Glutamatergic neuron (in vitro differentiated cells): ENCODE measurements at regions not wholly inside any gene's neighbourhood (a gene's known extent, or its start where the extent isn't known, plus 50 kb on each side); places are given as distances from the start of the nearest gene placed in this dataset.

Source experiments
- DNase-seq: peaks from one replicate; pipeline ENCODE4 v3.0.0; 2022
- H3K27ac Mint-ChIP-seq: one replicate; pipeline ENCODE4 v1.8.0; 2020; ENCODE audit warnings: mild to moderate bottlenecking, mixed read lengths, inconsistent platforms; ENCODE audit not compliant: unreplicated experiment
- H3K27me3 Mint-ChIP-seq: one replicate; pipeline ENCODE4 v1.8.0; 2020; ENCODE audit warnings: mild to moderate bottlenecking, moderate library complexity, mixed read lengths, inconsistent platforms; ENCODE audit not compliant: unreplicated experiment
- H3K36me3 Mint-ChIP-seq: one replicate; pipeline ENCODE4 v1.8.0; 2020; ENCODE audit warnings: mild to moderate bottlenecking, mixed read lengths, inconsistent platforms; ENCODE audit not compliant: unreplicated experiment
- H3K4me1 Mint-ChIP-seq: one replicate; pipeline ENCODE4 v1.8.0; 2020; ENCODE audit warnings: mild to moderate bottlenecking, low read depth, mixed read lengths, inconsistent platforms; ENCODE audit not compliant: unreplicated experiment
- H3K4me3 Mint-ChIP-seq: one replicate; pipeline ENCODE4 v1.8.0; 2020; ENCODE audit warnings: mild to moderate bottlenecking, mixed read lengths, inconsistent platforms; ENCODE audit not compliant: unreplicated experiment
- H3K9me3 Mint-ChIP-seq: one replicate; pipeline ENCODE4 v1.8.0; 2020; ENCODE audit warnings: mild to moderate bottlenecking, moderate library complexity, mixed read lengths, inconsistent platforms; ENCODE audit not compliant: unreplicated experiment
- TF ChIP-seq, protein P1 (sequence below): fragments of 200-600 bp; sonication (generic); IDR thresholded peaks from one replicate; pipeline ENCODE4 v1.5.0; 2021; ENCODE audit not compliant: partially characterized antibody, unreplicated experiment

DNA sequence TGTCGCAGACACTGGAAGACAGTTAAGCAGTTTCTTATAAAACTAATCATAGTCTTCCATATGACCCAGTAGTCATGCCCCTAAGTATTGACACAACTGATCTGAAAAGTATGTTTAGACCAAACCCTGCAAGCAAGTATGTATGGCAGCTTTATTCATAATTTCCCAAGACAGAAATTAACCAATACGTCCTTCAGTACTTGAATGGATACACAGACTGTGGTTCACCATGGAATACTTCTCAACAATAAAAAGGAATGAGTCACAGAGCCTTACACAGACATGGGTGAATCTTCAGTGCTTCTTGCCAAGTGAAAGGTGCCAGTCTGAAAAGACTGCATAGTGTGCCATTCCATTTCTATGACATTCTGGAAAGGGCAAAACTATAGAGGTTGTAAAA is 50.2 kb upstream of the AKR1E2 start:
- H3K9me3 Mint-ChIP-seq = peaks cover 2% of the 10 kb centered on the region

DNA sequence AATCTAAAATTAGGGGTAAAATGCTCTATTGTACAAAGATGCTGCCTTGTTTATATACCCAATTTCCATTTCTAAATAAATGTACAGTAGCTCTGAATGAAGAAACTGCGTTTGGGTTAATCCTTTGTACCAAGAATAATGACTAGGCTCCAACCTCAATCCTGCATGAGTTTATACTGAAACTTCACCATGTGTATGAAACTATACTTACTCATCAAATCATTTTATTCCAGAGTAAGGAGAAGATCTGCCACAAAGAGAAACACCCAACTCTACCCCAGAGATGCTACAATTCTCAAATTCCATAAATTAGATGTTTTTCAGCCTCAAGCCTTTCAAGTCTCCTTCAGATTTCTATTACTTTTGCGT is 53.8 kb upstream of the AKR1E2 start:
- TF ChIP-seq, protein P1, sequence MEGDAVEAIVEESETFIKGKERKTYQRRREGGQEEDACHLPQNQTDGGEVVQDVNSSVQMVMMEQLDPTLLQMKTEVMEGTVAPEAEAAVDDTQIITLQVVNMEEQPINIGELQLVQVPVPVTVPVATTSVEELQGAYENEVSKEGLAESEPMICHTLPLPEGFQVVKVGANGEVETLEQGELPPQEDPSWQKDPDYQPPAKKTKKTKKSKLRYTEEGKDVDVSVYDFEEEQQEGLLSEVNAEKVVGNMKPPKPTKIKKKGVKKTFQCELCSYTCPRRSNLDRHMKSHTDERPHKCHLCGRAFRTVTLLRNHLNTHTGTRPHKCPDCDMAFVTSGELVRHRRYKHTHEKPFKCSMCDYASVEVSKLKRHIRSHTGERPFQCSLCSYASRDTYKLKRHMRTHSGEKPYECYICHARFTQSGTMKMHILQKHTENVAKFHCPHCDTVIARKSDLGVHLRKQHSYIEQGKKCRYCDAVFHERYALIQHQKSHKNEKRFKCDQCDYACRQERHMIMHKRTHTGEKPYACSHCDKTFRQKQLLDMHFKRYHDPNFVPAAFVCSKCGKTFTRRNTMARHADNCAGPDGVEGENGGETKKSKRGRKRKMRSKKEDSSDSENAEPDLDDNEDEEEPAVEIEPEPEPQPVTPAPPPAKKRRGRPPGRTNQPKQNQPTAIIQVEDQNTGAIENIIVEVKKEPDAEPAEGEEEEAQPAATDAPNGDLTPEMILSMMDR = no peak
- Mint-ChIP-seq H3K4me3 (no peak overlapping the region), H3K9me3 (peaks cover 2% of the 10 kb centered on the region), H3K27me3 (no peaks in the 10 kb centered on the region), H3K4me1 (peaks cover under 1% of the 10 kb centered on the region), H3K36me3 (no peaks in the 10 kb centered on the region), H3K27ac (no peak overlapping the region)
- DNase-seq = no peak

More for the DNA sequence above, 50.2 kb upstream of the AKR1E2 start:
- H3K4me3 Mint-ChIP-seq = no peak overlapping the region
- no peaks in the 10 kb centered on the region for H3K4me1 Mint-ChIP-seq
- H3K27me3 Mint-ChIP-seq = no peaks in the 10 kb centered on the region
- H3K36me3 Mint-ChIP-seq = no peaks in the 10 kb centered on the region
- no peak overlapping the region for H3K27ac Mint-ChIP-seq
- DNase-seq = no peak
- TF ChIP-seq, protein P1 = no peak

DNA sequence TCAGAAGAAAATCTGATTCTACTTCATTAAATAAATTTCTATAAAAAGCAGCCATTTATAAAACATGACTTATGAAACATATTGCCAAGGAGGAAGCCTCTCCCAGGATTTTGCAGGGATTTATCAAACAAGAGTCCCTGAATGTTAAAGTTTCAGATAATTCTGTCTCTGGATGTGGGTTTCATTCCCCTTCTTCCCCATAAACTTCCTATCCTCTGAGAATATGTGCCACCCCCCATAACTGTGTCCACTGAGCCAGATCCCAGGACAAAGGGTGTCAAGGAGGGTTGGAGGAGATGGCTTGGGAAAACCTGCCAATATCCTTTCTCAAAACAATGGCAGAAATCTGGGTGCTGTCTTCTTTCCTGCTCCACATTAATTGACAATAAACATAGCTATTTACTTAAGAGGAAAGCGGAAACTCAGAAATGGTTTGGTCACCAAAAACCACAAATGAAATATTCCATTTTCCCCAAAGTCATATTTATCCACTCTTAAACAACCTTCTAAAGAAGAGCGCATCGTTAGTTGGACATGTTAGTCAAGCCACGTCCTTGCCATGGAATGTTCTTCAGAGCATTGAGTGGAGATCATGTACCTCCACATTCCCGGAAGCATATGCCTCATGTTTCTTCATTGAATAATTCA is 54.3 kb upstream of the AKR1E2 start:
- TF ChIP-seq, protein P1 = no peak
- peaks cover 4% of the 10 kb centered on the region for H3K4me1 Mint-ChIP-seq
- DNase-seq = no peak
- H3K27me3 Mint-ChIP-seq = no peaks in the 10 kb centered on the region
- H3K9me3 Mint-ChIP-seq = peaks cover 2% of the 10 kb centered on the region
- H3K4me3 Mint-ChIP-seq = no peak overlapping the region
- no peak overlapping the region for H3K27ac Mint-ChIP-seq
- H3K36me3 Mint-ChIP-seq = no peaks in the 10 kb centered on the region

DNA sequence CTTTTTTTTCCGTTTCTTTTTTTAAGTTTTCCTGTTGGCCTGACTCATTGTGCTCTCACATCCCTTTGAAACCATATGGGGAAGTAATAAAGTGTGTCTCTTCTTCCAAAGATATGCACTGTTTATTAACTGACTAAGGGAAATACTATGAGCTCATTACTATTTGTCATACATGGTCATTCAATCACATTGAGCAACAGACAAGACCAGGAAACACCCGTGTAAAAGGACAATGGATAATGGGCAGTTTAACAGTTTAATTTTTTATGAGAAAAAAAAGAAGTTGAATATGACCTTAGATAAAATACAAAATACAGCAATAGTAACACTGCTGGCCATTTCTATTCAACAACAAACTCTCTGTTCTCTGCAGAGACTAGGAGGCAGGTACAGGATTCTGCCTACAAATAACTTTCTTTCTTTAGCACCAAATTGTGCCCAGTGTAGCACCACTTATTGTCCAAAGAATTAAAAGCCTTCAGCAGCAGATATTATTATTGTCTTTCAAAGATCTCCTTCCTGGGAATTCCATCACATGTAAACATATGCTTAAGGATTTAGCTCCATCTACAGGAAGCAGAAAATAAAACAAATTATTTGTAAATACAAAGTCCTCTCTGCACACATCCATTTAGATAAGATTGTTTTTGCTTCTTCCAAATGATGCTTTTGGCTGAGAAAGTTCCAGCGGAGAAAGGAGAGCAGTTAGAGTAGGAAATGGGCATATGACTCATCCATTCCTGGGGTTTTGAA is 55.0 kb upstream of the AKR1E2 start:
- Mint-ChIP-seq H3K4me1 (peaks cover 11% of the 10 kb centered on the region), H3K27ac (no peak overlapping the region), H3K9me3 (peaks cover 2% of the 10 kb centered on the region), H3K27me3 (no peaks in the 10 kb centered on the region), H3K4me3 (no peak overlapping the region), H3K36me3 (no peaks in the 10 kb centered on the region)
- DNase-seq = no peak
- TF ChIP-seq, protein P1 = no peak

DNA sequence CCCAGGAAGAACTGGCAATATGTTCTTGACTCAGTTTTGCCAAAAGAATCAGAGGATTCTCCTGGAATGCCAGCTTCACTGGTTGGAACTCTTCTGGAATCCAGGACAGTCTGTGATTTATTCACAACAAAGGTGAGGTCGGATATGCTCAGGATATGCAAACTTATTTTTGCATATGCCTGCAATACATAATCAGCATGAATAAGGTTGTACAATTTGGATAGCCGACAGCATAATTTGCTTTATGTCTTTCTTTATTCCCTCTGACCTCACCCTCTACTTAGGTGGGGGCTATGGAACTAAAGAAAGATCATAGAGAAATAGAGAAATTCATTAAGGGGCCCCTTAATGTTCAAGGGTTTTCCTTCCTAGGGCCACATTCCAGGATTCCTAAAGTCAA is 57.6 kb upstream of the AKR1E2 start:
- no peak overlapping the region for H3K4me3 Mint-ChIP-seq
- DNase-seq = no peak
- TF ChIP-seq, protein P1 = no peak
- no peak overlapping the region for H3K27ac Mint-ChIP-seq
- H3K4me1 Mint-ChIP-seq = peaks cover 11% of the 10 kb centered on the region
- H3K36me3 Mint-ChIP-seq = no peaks in the 10 kb centered on the region
- no peaks in the 10 kb centered on the region for H3K27me3 Mint-ChIP-seq
- no peaks in the 10 kb centered on the region for H3K9me3 Mint-ChIP-seq
